GM18505 (cell line): ENCODE measurements at regions not wholly inside any gene's neighbourhood (a gene's known extent, or its start where the extent isn't known, plus 50 kb on each side); places are given as distances from the start of the nearest gene placed in this dataset.
"Not testable (repeated sequence)": the region's sequence is repeated elsewhere in the genome, so short reads cannot be mapped to it uniquely, and the experiment has no call there.

Experiments
- ATAC-seq: cut with Tn5 transposase; IDR thresholded peaks from one replicate; pipeline ENCODE4 v1.9.1; 2021; ENCODE audit not compliant: unreplicated experiment
- POLR2A ChIP-seq: IDR thresholded peaks from 4 replicates; pipeline ENCODE4 v1.6.1; 2011; ENCODE audit warnings: borderline replicate concordance; ENCODE audit not compliant: insufficient read depth, insufficient read length; ENCODE audit errors: extremely low read depth

DNA sequence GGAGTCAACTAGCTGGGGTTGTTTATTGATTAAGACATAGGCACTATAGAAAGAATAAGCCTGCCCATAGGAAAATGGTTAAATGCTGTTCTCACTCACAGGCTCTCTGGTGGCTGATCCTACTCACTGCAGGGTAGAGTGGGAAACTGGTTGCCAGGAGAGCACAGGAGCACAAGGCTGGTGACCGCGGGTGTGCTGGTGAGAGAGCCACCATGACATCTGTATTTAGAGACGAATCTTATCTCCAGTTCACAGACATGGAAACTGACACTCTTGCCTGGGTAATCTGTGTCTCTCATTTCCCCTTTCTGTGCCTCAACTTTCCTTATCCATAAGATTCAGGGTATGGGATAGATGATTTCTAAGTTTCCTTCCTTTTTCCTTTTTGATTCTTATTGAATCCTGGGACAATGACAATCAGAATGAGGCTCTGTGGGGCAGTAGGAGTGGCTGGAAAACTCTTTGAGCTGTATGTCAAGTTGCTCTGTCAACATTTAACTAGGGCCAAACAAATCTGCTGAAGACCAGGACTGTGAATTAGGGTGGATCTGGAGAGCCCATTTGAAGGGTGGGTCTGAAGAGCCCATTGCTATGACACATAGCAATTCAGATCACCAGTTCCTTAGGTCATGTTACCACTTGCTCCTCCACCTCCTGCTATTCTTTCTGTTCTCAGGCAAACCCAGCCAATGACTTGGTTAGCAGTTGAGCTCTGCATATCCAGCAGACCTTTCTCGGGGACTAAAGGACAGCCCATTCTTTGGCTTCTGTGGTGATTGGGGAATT is 286.1 kb upstream of the TBL1XR1 start:
- no peak for TF ChIP-seq POLR2A
- ATAC-seq, result no peak

DNA sequence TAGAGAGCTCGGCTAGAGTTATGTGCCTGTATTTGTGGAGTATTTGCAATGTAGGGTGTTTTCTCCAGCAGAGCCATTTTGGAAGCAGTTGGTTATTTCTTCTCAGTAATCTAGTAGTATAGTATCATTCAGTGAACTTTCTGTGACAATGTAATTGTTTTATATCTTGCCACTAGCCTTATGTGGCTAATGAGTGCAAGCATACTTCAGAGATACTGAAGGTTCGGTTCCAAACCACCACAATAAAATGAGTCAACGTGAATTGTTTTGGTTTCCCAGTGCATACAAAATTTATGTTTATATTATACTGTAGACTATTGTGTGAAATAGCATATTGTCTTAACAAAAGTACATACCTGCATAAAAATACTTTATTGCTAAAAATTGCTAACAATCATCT is 286.9 kb upstream of the TBL1XR1 start:
- TF ChIP-seq POLR2A, result no peak
- no peak for ATAC-seq

DNA sequence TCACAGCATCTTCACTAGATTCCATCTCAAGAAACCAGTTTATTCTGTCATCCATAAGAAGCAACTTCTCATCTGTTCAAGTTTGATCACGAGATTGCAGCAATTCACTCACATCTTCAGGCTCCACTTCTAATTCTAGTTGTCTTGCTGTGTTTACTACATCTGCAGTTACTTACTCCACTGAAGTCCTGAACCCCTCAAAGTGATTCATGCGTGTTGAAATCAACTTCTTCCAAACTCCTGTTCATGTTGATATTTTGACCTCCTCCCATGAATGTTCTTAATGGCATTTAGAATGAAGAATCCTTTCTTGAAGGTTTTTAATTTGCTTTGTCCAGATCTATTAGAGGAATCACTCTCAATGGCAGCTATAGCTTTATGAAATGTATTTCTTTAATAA is 287.6 kb upstream of the TBL1XR1 start:
- no peak for TF ChIP-seq POLR2A
- no peak for ATAC-seq

DNA sequence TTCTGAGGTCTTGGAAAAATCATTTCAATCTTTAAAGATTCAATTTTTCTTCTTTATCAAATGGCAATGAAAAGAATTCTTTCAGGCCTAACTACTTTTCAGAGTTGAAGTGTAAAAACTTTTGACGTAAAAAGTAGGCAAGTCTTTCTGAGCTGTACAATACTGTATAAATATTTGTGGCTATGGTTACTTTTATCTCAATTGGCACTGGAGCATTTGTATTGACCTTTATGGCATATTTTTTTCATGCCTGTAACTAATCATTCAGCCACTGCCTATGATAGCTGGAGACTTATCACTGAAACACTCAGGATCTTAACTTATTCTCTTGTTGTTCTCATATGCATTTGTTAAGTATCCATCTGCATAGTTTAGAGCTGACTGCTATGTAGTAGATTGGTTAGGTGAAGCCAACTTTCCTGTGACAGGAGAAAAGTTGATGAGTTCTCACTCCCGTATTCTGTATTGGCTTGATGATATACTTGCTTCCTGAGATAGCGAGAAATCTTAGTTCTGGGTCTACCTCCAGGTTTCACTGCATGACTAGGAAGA is 290.4 kb upstream of the TBL1XR1 start:
- no peak for ATAC-seq
- TF ChIP-seq POLR2A, result no peak

DNA sequence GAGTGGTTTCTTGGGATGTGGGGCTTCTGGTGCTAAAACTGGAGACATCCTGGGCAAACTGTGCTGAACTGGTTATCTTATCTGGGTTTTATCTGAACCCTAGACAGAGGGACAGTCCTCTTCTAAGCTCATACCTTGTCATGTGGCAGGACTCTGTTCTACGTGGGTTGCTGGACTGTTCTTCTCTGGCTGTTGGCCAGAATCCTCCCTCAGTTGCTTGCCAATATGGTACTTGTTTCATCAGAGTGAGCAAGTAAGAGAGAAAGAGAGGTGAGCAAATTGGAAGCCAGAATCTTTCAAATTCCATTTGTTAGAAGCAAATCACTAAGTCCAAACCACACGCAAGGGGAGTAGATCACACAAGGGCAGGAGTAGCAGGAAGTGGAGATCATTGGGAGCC is 291.5 kb upstream of the TBL1XR1 start:
- no peak for TF ChIP-seq POLR2A
- ATAC-seq, result no peak

DNA sequence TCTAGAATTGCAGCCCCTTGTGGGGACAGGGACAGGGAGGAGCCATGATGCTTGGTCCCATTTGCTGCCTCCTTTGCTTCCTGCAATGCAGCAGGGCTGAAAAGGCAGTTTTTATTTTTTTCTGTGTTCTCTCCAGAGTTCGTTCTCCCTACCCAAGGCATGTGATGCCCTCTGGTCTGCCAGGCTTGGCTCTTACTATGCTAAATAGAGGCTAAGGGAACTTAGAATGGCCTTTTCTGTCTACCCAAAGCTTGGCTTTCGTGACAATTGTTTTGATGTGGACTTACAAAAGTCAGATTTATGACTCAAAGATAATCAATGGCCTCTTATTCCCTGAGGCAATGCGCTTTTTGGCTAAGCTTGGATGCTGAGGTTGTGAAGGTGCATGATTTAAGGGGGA is 293.3 kb upstream of the TBL1XR1 start:
- ATAC-seq, result no peak

DNA sequence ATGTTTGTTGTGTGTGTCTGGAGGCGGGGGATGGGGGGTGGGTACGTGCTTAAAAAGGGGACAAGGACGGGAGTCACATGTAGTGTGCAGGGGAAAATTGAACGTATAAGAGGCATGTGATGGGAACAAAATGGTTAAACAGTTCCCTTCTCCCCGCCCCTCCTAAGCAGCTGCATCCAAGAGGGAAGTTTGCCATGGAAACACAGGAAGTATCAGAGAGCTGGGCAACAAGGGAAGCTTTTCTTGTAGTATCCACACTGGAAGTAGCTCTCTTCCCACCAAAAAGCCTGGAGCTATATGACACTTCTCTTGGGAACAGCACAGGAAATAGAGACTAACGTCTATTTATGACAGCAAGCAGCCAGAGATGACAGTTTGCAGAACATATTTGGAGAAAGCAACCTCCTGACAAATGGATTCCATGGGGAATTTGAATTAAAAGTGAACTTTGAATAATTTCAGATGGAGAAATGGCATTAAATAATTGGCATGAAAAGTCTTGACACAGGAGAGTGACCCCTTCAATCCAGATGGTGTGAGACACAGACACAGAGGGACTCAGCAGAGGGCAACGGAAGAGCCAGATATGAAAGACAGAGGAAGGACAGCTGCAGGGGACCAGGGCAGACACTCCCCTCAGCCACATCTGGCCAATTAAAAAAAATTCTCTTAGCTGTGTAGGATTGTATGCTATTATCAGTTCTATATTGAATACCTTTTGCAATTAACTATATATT is 294.2 kb upstream of the TBL1XR1 start:
- no peak for TF ChIP-seq POLR2A
- ATAC-seq, result no peak

More for the DNA sequence above, 293.3 kb upstream of the TBL1XR1 start:
- no peak for TF ChIP-seq POLR2A

DNA sequence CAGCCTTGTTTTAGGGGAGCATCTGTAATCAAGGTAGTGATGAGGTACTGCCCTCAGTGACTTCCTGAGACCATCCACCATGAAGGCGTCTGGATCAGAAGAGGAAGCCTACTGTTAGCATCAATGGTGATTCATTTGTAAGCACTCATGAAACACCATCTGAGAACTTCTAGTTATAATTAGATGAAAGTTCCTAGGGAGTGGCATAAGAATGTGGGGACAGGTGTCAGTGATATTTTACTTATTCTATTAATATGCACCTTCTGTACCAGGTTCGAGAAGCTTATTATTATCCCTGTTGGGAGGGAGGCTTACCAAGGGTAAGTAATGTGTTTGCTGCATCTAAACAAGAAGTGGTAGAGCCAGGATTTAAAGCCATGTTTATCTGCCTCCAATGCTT is 295.8 kb upstream of the TBL1XR1 start:
- no peak for TF ChIP-seq POLR2A
- no peak for ATAC-seq

DNA sequence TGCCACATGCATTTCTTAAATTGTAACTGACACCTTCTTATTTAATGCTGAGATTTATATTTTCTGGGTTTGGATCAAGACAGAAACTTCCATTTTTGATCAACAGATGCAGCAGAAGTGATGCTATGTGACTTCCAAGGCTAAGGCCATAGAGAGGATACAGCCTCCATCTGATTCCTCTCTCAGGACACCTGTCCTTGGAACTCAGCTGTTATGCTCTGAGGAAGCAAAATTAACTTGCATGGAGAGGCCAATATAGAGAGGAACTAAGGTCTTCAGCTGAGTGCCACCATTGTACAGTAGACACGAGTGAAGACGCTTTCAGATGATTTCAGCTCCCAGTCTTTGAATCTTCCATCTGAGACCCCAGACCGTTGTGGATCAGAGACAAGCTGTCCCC is 296.9 kb upstream of the TBL1XR1 start:
- TF ChIP-seq POLR2A, result no peak
- no peak for ATAC-seq

DNA sequence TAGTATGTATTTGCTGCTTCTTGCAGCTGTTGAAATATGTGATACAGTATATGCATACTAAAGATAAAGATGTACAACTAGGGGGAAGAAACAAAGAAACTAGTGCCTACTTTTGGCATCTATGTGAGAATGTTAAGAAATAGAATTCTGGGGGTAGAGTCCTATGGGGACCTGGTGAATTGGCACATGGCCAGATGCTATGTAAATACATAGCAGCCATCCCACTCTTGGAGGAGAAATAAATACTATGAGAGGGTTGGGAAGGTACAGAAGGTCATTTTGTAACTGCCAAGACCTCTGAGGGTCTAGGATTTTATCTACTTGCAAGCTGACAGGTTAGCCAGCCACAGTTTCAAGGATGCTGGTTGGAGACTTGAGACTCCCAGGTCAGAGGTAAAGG is 298.3 kb upstream of the TBL1XR1 start:
- TF ChIP-seq POLR2A, result no peak
- ATAC-seq, result no peak

DNA sequence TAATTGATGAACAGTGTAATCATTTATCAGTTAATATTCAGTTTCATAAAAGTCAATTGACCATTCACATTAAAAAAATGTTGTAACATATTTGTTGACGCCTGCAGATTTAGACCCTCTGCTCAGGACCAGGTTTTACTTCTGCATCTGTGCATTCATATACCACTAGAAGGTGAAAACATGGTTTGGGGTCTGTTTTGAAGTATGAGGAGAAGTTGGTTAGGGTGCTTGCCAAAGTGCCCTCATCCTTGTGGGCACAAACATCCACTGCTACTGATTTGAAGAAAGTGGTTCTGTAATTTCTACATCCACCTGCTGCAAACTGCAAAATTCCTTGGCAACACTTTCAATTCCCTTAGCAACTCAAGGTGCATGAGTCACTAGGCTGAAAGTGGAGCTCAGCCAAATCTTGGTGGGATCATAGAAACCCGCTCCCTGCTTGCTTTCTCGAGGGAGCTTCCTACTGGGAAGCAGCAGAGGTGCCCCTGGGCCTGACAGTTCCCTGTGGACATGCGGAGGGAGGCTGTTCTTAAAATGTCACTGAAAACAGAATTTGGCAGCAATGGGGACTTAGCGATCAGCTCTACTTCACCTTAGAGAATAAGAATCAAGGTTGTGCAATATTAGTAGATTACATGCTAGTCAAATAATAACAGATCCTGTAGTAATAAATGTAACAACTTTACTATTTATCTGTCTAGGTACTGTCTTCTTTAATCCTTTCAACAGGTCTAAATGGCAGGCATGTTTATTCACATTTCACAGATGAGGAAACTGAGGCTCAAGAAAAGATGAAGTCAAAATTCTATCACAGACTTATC is 301.0 kb upstream of the TBL1XR1 start:
- ATAC-seq, result no peak

DNA sequence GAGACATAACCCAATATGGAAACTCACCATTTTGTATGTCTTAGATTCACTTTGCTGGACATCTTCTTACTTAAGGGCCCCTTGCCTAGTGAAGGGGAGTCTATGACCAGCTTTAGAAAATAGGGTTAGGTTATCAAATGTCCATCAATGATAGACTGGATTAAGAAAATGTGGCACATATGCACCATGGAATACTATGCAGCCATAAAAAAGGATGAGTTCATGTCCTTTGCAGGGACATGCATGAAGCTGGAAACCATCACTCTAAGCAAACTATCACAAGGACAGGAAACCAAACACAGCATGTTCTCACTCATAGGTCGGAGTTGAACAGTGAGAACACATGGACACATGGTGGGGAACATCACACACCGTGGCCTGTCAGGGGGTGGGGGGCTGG is 301.8 kb upstream of the TBL1XR1 start:
- ATAC-seq, result not testable (repeated sequence)

More for the DNA sequence above, 301.0 kb upstream of the TBL1XR1 start:
- TF ChIP-seq POLR2A, result no peak

DNA sequence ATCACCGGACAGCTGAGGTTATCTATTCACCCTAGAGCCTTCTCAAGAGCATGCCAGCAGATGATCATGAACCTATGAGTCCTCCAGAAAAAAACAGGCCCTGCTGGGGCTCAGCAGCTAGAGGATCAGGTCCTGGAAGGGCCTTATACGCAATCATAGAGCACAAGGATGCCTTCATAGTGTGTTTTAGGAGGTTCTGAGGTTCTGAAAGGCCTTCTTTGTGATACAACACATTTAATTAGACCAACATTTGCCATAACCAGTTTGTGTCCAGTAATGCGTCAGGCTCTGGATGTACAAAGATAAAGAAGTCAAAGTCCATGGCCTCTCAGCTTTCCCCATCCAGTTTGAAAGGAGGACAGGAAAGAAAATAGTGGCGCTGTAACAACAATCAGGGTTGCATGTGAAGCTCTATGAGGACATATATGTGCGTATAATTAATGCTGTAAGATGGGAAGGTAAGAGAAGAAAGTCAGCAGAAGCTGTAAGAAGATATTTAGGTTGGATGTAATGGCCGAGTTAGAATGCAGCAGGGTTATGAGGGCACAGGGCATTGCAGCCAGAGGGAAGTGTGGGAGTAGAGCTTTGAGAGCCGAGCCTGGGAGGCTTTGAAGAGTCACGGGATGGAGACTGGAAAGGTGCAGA is 302.6 kb upstream of the TBL1XR1 start:
- no peak for TF ChIP-seq POLR2A
- no peak for ATAC-seq
